Vagina (tissue), 2 donors: ENCODE measurements at regions not wholly inside any gene's neighbourhood (a gene's known extent, or its start where the extent isn't known, plus 50 kb on each side); places are given as distances from the start of the nearest gene placed in this dataset.

Experiments
- POLR2A ChIP-seq, 2 donors: fragments of 450-650 bp; IDR thresholded peaks; one replicate each; pipeline ENCODE4 v1.6.1; 2017; ENCODE audit warnings: antibody characterized with exemption in 2 of 2, mild to moderate bottlenecking in 2 of 2, moderate library complexity in 2 of 2
- TF ChIP-seq, protein P1 (sequence below), 3 experiments: fragments of 450-650 bp in 2 of 3; fragments of 200-600 bp in 1 of 3; sonication (generic) in 1 of 3; IDR thresholded peaks; one replicate each; pipeline ENCODE4 v1.5.1; 2017 to 2019; ENCODE audit warnings: antibody characterized with exemption in 3 of 3, mild to moderate bottlenecking in 2 of 3, moderate library complexity in 2 of 3

DNA sequence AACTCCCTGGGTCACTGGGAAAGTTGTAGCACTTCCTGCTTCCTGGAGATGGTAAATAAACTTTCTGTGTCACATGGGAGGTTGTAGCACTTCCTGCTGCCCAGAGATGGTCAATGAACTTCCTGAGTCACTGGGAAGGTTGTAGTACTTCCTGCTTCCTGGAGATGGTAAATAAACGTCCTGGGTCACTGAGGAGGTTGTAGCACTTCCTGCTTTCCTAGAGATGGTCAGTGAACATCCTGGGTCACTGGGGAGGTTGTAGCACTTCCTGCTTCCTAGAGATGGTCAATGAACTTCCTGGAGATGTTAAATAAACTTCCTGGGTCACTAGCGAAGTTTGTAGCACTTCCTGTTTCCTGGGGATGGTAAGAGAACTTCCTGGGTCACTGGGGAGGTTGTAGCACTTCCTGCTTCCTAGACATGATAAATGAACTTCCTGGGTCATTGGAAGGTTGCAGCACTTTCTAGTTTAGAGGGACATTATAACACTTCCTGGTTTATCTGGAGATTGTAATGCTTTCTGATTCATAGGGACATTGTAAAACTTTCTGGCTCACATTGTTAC is 62.3 kb upstream of the CD99 start:
- TF ChIP-seq POLR2A (IDR thresholded peaks at IDR 0.05): no peak
- TF ChIP-seq, protein P1, sequence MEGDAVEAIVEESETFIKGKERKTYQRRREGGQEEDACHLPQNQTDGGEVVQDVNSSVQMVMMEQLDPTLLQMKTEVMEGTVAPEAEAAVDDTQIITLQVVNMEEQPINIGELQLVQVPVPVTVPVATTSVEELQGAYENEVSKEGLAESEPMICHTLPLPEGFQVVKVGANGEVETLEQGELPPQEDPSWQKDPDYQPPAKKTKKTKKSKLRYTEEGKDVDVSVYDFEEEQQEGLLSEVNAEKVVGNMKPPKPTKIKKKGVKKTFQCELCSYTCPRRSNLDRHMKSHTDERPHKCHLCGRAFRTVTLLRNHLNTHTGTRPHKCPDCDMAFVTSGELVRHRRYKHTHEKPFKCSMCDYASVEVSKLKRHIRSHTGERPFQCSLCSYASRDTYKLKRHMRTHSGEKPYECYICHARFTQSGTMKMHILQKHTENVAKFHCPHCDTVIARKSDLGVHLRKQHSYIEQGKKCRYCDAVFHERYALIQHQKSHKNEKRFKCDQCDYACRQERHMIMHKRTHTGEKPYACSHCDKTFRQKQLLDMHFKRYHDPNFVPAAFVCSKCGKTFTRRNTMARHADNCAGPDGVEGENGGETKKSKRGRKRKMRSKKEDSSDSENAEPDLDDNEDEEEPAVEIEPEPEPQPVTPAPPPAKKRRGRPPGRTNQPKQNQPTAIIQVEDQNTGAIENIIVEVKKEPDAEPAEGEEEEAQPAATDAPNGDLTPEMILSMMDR (IDR thresholded peaks at IDR 0.05): no peak
